ENCODE measurements at regions not wholly inside any gene's neighbourhood (a gene's known extent, or its start where the extent isn't known, plus 50 kb on each side); places are given as distances from the start of the nearest gene placed in this dataset.

DNA sequence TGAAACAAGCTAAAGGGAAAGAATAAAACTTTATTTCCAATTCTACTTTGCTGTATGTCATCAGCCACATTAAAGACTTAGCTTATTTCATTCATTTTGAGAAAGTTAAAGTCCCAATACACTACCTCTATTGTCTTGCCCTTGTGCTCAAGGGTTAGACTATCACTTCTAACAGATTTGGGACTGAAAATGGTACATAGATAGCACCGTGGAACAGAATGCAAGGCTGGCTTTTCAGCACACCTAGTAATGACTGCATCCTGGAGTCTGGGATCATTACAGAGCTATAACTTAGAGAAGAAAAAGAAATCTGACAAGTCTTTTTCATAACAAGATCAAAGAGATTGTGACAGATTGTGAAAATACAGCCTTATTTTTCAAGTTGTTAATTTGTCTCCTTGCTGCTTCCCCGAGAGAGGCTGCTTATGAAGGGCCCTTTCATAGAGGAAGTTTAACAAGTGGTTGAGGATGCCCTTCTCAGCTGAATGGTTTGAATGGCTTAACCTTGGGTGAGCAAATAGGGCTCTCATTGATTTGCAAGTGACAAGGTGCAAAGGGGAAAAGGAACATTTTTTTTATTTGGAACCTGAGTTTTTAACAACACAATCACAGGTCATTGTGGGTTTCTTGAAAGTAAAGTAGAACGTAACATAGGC, 371.8 kb downstream of the EPHA4 start:
- TF ChIP-seq CTCF (IDR thresholded peaks at IDR 0.05) = no peak

DNA sequence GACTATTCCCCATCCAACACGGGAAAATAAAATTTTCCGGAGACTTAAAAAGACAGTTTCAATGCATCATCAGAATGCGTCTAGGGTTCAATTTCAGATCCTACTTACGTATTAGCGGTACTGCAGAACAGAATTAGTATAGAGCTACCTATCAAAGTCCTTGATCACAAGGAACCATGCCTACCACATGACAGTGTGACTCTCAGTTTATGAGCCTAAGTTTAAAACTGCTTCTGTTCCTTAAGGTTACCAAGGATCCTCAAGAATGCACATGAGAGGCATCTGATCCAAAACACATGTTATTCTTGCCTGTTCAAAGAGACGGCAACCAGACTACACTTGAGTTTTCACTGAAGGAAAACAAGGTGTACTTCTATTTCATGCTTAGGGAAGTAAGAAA, 369.7 kb downstream of the EPHA4 start:
- TF ChIP-seq CTCF (IDR thresholded peaks at IDR 0.05) = no peak

DNA sequence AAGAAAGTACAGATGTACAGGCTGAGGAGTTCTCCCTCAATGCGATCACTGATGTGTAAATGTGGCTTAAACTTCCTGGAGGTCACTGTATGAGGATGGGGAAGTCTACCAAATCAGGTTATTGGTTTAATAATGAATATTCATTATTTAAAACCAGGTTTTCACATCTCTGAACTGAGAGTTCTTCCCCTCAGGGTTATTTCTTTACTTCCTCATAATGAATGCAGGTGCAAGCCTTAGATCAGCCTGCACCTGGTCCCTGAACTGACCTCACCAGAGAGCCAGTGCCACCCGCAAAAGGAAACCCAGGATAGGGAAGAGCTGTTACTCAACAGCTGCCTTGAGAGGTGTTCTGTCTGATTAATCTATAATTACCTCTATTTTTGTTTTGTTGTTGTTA, 369.0 kb downstream of the EPHA4 start:
- TF ChIP-seq CTCF (IDR thresholded peaks at IDR 0.05) = no peak

- TF ChIP-seq CTCF (IDR thresholded peaks at IDR 0.05) = no peak
Observed at GRCh38 chr2:221203856-221204255, 368.2 kb downstream of the EPHA4 start.

GRCh38 chr2:221204699-221205098, 367.4 kb downstream of the EPHA4 start:
- TF ChIP-seq CTCF (IDR thresholded peaks at IDR 0.05) = no peak

DNA sequence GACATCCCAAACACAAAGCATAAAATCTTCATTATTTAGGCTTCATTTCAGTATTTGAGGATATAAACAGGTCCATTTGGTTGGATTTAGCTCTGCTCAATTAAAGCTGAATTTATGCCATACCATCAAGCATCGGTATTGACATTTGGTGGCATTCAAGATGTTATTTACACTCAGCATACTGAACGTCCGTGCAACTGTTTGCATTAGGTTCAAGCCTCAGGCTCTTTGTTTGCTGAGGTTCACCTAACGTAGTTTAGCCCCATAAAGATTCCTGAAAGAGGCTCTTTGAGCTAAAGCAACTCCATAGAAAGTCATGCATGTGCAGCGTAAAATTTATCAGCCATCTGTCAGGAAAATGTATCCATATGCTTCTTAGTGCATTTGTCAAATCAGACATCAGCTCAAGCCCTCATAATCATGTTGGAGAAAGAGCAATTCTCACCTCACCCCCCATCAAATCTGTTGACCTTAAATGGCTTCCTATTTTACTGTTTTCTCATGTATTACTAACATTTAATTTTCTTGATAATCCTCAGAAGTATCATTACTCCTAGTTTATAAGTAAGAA, 366.9 kb downstream of the EPHA4 start:
- no peak for TF ChIP-seq CTCF (IDR thresholded peaks at IDR 0.05)

- TF ChIP-seq CTCF (IDR thresholded peaks at IDR 0.05) = no peak
Observed at GRCh38 chr2:221210686-221211085, 361.4 kb downstream of the EPHA4 start.

- TF ChIP-seq CTCF (IDR thresholded peaks at IDR 0.05) = no peak
Observed at GRCh38 chr2:221211653-221212052, 360.5 kb downstream of the EPHA4 start.

All from LNCAP (cell line).